ENCODE measurements at regions not wholly inside any gene's neighbourhood (a gene's known extent, or its start where the extent isn't known, plus 50 kb on each side); places are given as distances from the start of the nearest gene placed in this dataset.
"Not testable (repeated sequence)": the region's sequence is repeated elsewhere in the genome, so short reads cannot be mapped to it uniquely, and the experiment has no call there.

DNA sequence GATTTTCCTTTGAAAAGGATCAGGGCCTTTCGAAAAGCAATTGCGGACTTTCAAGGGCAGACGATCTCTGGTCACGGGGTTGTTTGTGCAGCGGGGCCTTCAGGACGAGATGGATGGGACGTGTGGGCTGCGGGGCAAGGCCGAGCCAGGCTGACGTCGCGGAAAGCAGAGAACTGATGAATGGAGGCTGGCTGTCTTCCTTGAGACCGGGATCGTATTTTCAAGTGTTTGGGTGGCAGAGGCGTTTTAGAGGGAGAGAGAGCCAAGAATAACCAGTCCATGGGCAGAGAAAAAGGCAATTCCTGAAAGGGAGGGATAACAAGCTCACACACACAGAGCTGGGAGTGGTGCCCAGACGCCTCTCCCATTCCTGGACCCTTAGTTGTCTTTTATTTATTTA, 138.9 kb upstream of the USP29 start:
- no peak for TF ChIP-seq CTCF (IDR thresholded peaks at IDR 0.05)
- no peak for TF ChIP-seq POLR2A (IDR thresholded peaks at IDR 0.05)
- H3K27me3 ChIP-seq = no peaks in the 10 kb centered on the region
- no peak overlapping the region for H3K27ac ChIP-seq
- 16 to 23% methylated on average over 16 of the region's 16 CpGs for WGBS, 2 donors
- no peak overlapping the region for H3K4me3 ChIP-seq
- ATAC-seq (no peak), DNase-seq (no peak)
- H3K36me3 ChIP-seq (replicated peaks in 1 of 2; ENCODE audit: insufficient read depth in 1 of 2, low read depth in 2 of 2) = no peaks in the 10 kb centered on the region
- intact Hi-C loops (cut with DNase I) = no loop called here
- peaks cover 0 to 1% (median 0%) of the 10 kb centered on the region in 3 donors for H3K9me3 ChIP-seq
- no peaks in the 10 kb centered on the region for H3K4me1 ChIP-seq

DNA sequence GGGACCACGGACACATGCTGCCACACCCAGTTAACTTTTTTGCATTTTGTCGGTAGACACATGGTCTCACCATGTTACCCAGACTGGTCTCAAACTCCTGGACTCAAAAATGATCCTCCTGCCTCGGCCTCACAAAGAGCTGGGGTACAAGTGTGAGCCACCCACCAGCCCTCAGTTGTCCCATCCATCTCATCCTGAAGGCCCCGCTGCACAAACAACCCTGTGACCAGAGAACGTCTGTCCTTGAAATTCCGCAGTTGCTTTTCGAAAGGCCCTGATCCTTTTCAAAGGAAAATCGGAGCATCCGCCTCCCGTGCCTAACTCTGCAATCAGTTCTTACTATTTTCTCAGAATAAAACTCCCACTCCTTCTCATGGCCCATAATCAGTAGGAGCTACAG, 138.3 kb upstream of the USP29 start:
- not testable (repeated sequence) for H3K27ac ChIP-seq, H3K4me1 ChIP-seq, DNase-seq

DNA sequence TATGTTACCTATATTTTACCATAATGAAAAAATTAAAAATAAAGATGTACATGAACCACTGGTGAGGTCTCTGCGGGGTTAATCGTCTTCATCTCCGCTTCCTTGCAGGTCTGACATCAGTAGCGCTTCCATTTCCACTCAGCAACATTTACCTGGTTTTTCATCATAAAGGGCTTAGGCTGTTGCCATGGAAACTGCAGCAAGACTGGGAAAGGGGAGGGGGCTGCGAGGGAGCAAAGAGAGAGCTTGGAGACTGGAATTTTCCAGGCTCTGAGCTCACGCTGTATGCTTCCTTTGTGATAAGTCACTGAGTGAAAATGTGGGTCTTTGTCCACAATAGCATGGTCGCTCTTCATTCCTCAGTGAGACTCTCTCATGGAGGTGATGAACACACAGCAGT, 136.6 kb upstream of the USP29 start:
- Histone ChIP-seq H3K36me3 (replicated peaks in 1 of 2; ENCODE audit: insufficient read depth in 1 of 2, low read depth in 2 of 2) (no peaks in the 10 kb centered on the region), H3K27me3 (no peaks in the 10 kb centered on the region), H3K4me3 (no peak overlapping the region), H3K9me3 (peaks cover 0 to 5% (median 0%) of the 10 kb centered on the region in 3 donors), H3K27ac (no peak overlapping the region), H3K4me1 (no peaks in the 10 kb centered on the region)
- DNase-seq = no peak
- TF ChIP-seq CTCF (IDR thresholded peaks at IDR 0.05) = no peak
- TF ChIP-seq POLR2A (IDR thresholded peaks at IDR 0.05) = no peak
- intact Hi-C loops (cut with DNase I) = no loop called here
- 13 to 30% methylated on average over 7 of the region's 7 CpGs for WGBS, 2 donors
- no peak for ATAC-seq

More for the DNA sequence above, 138.3 kb upstream of the USP29 start:
- H3K4me3 ChIP-seq; H3K9me3 ChIP-seq; ATAC-seq; H3K36me3 ChIP-seq (replicated peaks in 1 of 2; ENCODE audit: insufficient read depth in 1 of 2, low read depth in 2 of 2); H3K27me3 ChIP-seq; intact Hi-C loops (cut with DNase I): not testable (repeated sequence)
- 48 to 56% methylated on average over 10 of the region's 10 CpGs for WGBS, 2 donors

- no peaks in the 10 kb centered on the region for H3K36me3 ChIP-seq (replicated peaks in 1 of 2; ENCODE audit: insufficient read depth in 1 of 2, low read depth in 2 of 2)
- no peaks in the 10 kb centered on the region for H3K4me1 ChIP-seq
- ATAC-seq = no peak
- WGBS, 2 donors = 55 to 60% methylated on average over 3 of the region's 3 CpGs
- H3K27me3 ChIP-seq = no peaks in the 10 kb centered on the region
- H3K4me3 ChIP-seq = no peak overlapping the region
- DNase-seq = no peak
- no peak overlapping the region for H3K27ac ChIP-seq
- H3K9me3 ChIP-seq = peaks cover 0 to 5% (median 0%) of the 10 kb centered on the region in 3 donors
- TF ChIP-seq POLR2A (IDR thresholded peaks at IDR 0.05) = no peak
- TF ChIP-seq CTCF (IDR thresholded peaks at IDR 0.05) = no peak
- intact Hi-C loops (cut with DNase I) = no loop called here
Observed at GRCh38 chr19:56983804-56984203, 136.0 kb upstream of the USP29 start.

- intact Hi-C loops (cut with DNase I) = no loop called here
- 47 to 68% methylated on average over 9 of the region's 9 CpGs for WGBS, 2 donors
Observed at GRCh38 chr19:56986386-56986785, 133.4 kb upstream of the USP29 start.

More at GRCh38 chr19:56986386-56986785, 133.4 kb upstream of the USP29 start:
- Histone ChIP-seq H3K4me3 (no peak overlapping the region), H3K27ac (no peak overlapping the region), H3K27me3 (no peaks in the 10 kb centered on the region), H3K4me1 (no peaks in the 10 kb centered on the region), H3K9me3 (peaks cover 0 to 14% (median 0%) of the 10 kb centered on the region in 3 donors), H3K36me3 (replicated peaks in 1 of 2; ENCODE audit: insufficient read depth in 1 of 2, low read depth in 2 of 2) (no peaks in the 10 kb centered on the region)
- ATAC-seq (no peak), DNase-seq (no peak)
- TF ChIP-seq CTCF (IDR thresholded peaks at IDR 0.05) = no peak
- no peak for TF ChIP-seq POLR2A (IDR thresholded peaks at IDR 0.05)

All from body of pancreas (tissue), 4 donors.